HEK293 (cell line): ENCODE measurements at regions not wholly inside any gene's neighbourhood (a gene's known extent, or its start where the extent isn't known, plus 50 kb on each side); places are given as distances from the start of the nearest gene placed in this dataset.

Experiments used
- CTCF ChIP-seq: fragments of 450-650 bp; formaldehyde crosslinking; IDR thresholded peaks from 2 replicates; pipeline ENCODE4 v1.5.1; 2016; ENCODE audit warnings: missing biosample characterization, missing genetic modification characterization
- KLF9 ChIP-seq: fragments of 450-650 bp; formaldehyde crosslinking; IDR thresholded peaks from 2 replicates; pipeline ENCODE4 v1.5.1; 2016; ENCODE audit warnings: missing biosample characterization, missing genetic modification characterization, low read depth
- SCRT2 ChIP-seq: fragments of 450-650 bp; formaldehyde crosslinking; IDR thresholded peaks from 2 replicates; pipeline ENCODE4 v1.5.1; 2016; ENCODE audit warnings: missing biosample characterization, missing genetic modification characterization
- ZNF416 ChIP-seq: fragments of 450-650 bp; formaldehyde crosslinking; IDR thresholded peaks from 2 replicates; pipeline ENCODE4 v1.5.1; 2016; ENCODE audit warnings: missing biosample characterization, missing genetic modification characterization

- no peak for TF ChIP-seq CTCF
- TF ChIP-seq ZNF416, result no peak
- no peak for TF ChIP-seq SCRT2 (tag by site-specific recombination)
- TF ChIP-seq KLF9 (tag by site-specific recombination), result no peak
Measured at GRCh38 chr2:31664949-31665724, 84.4 kb upstream of the SRD5A2 start.
